Muscle layer of colon (tissue), 2 donors: ENCODE measurements at regions not wholly inside any gene's neighbourhood (a gene's known extent, or its start where the extent isn't known, plus 50 kb on each side); places are given as distances from the start of the nearest gene placed in this dataset.

ENCODE experiments used
- H3K27ac ChIP-seq: one replicate; pipeline ENCODE4 v1.7.0; 2013; ENCODE audit warnings: low read depth, mild to moderate bottlenecking, low read length, moderate library complexity
- H3K27me3 ChIP-seq, 2 donors: one replicate each; pipeline ENCODE4 v1.7.0; 2013; ENCODE audit warnings: low read length in 2 of 2, mild to moderate bottlenecking in 2 of 2; ENCODE audit not compliant: insufficient read depth in 2 of 2, control insufficient read depth in 1 of 2
- H3K36me3 ChIP-seq: one replicate; pipeline ENCODE4 v1.7.0; 2013; ENCODE audit warnings: mild to moderate bottlenecking, low read length; ENCODE audit not compliant: insufficient read depth
- H3K4me1 ChIP-seq: one replicate; pipeline ENCODE4 v1.7.0; 2013; ENCODE audit warnings: mild to moderate bottlenecking, low read length; ENCODE audit not compliant: insufficient read depth
- H3K4me3 ChIP-seq, 2 donors: one replicate each; pipeline ENCODE4 v1.7.0; 2013; ENCODE audit warnings: low read length in 2 of 2, low read depth in 1 of 2, mild to moderate bottlenecking in 1 of 2, moderate library complexity in 1 of 2
- H3K9ac ChIP-seq: one replicate; pipeline ENCODE4 v1.7.0; 2013; ENCODE audit warnings: low read length
- H3K9me3 ChIP-seq: one replicate; pipeline ENCODE4 v1.7.0; 2013; ENCODE audit warnings: mild to moderate bottlenecking, low read length
- donor health status: abdominal sarcoma.
- donor health status: Adenocarcinoma of cecum.

- H3K27ac ChIP-seq, result no peak overlapping the region
- H3K36me3 ChIP-seq, result no peaks in the 10 kb centered on the region
- H3K4me1 ChIP-seq, result no peaks in the 10 kb centered on the region
- no peak overlapping the region for H3K9ac ChIP-seq
- H3K9me3 ChIP-seq, result no peaks in the 10 kb centered on the region
- H3K27me3 ChIP-seq, result no peaks in the 10 kb centered on the region
- H3K4me3 ChIP-seq, result no peak overlapping the region
These were observed 636.7 kb upstream of the KIF2B start for GRCh38 chr17:53186001-53186400.

GRCh38 chr17:53176629-53177028 is 646.1 kb upstream of the KIF2B start:
- H3K36me3 ChIP-seq, result no peaks in the 10 kb centered on the region
- peaks cover 4% of the 10 kb centered on the region for H3K9me3 ChIP-seq
- H3K27me3 ChIP-seq, result no peaks in the 10 kb centered on the region
- H3K27ac ChIP-seq, result no peak overlapping the region
- no peak overlapping the region for H3K4me3 ChIP-seq
- H3K9ac ChIP-seq, result no peak overlapping the region
- H3K4me1 ChIP-seq, result no peaks in the 10 kb centered on the region

DNA sequence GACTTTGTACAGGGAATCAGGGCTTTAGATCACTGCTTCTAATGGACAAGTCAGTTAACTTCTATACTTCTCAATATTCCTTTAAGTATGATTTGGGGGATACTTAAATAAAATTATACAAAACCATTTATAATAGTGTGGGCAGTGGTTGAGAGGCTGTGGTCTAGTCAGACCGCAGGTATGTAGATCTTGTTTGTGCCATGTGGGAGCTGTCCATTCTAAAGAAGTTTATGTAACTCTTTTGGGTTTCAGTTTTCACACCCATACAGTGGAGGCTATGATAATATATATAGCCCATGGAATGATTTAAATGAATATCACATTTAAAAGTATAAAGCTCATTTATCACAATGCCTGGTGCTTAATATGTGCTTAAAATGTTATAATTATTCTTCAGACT is 654.3 kb upstream of the KIF2B start:
- Histone ChIP-seq H3K27ac (no peak overlapping the region), H3K9ac (no peak overlapping the region), H3K4me1 (no peaks in the 10 kb centered on the region), H3K9me3 (no peaks in the 10 kb centered on the region), H3K36me3 (no peaks in the 10 kb centered on the region), H3K27me3 (no peaks in the 10 kb centered on the region), H3K4me3 (no peak overlapping the region)

DNA sequence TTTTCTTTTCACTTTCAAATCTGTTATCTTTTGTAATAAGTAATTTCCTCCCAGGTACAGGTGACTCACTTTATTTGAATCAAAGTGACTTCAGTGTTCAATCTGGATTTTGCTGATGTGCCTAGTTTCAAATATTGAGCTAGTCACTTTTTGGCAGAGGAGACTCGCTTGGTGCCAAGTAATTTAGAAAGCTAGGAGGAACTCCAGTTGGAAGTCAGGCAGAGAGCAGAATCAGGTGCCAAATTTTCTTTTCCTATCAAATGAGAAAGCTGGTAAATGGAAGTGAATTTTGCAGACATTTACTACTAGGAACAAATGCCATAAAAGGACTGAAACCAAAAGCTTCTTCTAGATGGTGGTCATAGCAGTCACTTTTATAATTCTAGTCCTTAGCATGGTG is 656.0 kb upstream of the KIF2B start:
- Histone ChIP-seq H3K9ac (no peak overlapping the region), H3K27me3 (no peaks in the 10 kb centered on the region), H3K4me3 (no peak overlapping the region), H3K4me1 (no peaks in the 10 kb centered on the region), H3K36me3 (no peaks in the 10 kb centered on the region), H3K27ac (no peak overlapping the region), H3K9me3 (no peaks in the 10 kb centered on the region)

DNA sequence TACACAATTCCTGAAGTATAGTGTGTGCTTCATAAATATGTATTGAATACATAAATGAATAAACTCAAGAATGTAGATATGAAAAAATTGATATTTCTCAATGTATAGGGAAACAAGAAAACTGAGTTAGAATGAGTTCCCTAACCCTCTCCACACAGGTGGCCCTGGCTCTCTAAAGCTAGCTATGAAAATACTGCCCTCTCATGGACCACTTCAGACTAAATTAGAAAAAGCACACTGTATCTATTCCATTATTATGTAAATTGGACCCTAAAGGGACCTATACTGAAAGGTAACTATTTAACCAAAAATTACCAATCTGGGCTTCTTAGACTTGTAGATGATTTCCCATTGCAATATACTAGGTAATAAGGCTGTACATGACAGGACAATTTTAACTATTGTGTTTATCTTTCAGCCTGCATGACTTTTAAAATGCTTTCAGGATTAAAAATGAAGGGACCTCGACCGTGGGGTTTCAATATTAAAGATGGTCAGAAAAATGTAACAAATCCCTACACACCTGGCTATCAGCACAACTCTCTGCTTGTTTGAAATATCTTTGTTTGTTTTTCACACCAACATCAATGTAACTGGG is 672.5 kb upstream of the KIF2B start:
- no peaks in the 10 kb centered on the region for H3K4me1 ChIP-seq
- H3K9ac ChIP-seq, result no peak overlapping the region
- H3K9me3 ChIP-seq, result no peaks in the 10 kb centered on the region
- no peaks in the 10 kb centered on the region for H3K27me3 ChIP-seq
- no peak overlapping the region for H3K4me3 ChIP-seq
- H3K27ac ChIP-seq, result no peak overlapping the region
- no peaks in the 10 kb centered on the region for H3K36me3 ChIP-seq

GRCh38 chr17:53149316-53149715 is 673.4 kb upstream of the KIF2B start:
- no peaks in the 10 kb centered on the region for H3K27me3 ChIP-seq
- H3K27ac ChIP-seq, result no peak overlapping the region
- H3K9ac ChIP-seq, result no peak overlapping the region
- H3K4me3 ChIP-seq, result no peak overlapping the region
- no peaks in the 10 kb centered on the region for H3K36me3 ChIP-seq
- no peaks in the 10 kb centered on the region for H3K4me1 ChIP-seq
- H3K9me3 ChIP-seq, result no peaks in the 10 kb centered on the region

GRCh38 chr17:53148058-53148457 is 674.7 kb upstream of the KIF2B start:
- Histone ChIP-seq H3K9ac (no peak overlapping the region), H3K27me3 (no peaks in the 10 kb centered on the region), H3K4me3 (no peak overlapping the region), H3K4me1 (no peaks in the 10 kb centered on the region), H3K27ac (no peak overlapping the region), H3K36me3 (no peaks in the 10 kb centered on the region), H3K9me3 (no peaks in the 10 kb centered on the region)

- H3K27me3 ChIP-seq, result no peaks in the 10 kb centered on the region
- H3K27ac ChIP-seq, result no peak overlapping the region
- no peak overlapping the region for H3K4me3 ChIP-seq
- no peaks in the 10 kb centered on the region for H3K36me3 ChIP-seq
- H3K4me1 ChIP-seq, result no peaks in the 10 kb centered on the region
- H3K9me3 ChIP-seq, result no peaks in the 10 kb centered on the region
- H3K9ac ChIP-seq, result no peak overlapping the region
These were observed 679.8 kb upstream of the KIF2B start for GRCh38 chr17:53142890-53143289.

GRCh38 chr17:53141731-53142130 is 681.0 kb upstream of the KIF2B start:
- H3K9ac ChIP-seq, result no peak overlapping the region
- H3K4me3 ChIP-seq, result no peak overlapping the region

GRCh38 chr17:53141280-53141679 is 681.4 kb upstream of the KIF2B start:
- no peaks in the 10 kb centered on the region for H3K4me1 ChIP-seq
- no peaks in the 10 kb centered on the region for H3K9me3 ChIP-seq
- no peak overlapping the region for H3K9ac ChIP-seq
- no peak overlapping the region for H3K27ac ChIP-seq
- no peak overlapping the region for H3K4me3 ChIP-seq
- no peaks in the 10 kb centered on the region for H3K27me3 ChIP-seq
- no peaks in the 10 kb centered on the region for H3K36me3 ChIP-seq

More at GRCh38 chr17:53141731-53142130, 681.0 kb upstream of the KIF2B start:
- no peaks in the 10 kb centered on the region for H3K27me3 ChIP-seq
- no peaks in the 10 kb centered on the region for H3K36me3 ChIP-seq
- no peak overlapping the region for H3K27ac ChIP-seq
- H3K9me3 ChIP-seq, result no peaks in the 10 kb centered on the region
- no peaks in the 10 kb centered on the region for H3K4me1 ChIP-seq

DNA sequence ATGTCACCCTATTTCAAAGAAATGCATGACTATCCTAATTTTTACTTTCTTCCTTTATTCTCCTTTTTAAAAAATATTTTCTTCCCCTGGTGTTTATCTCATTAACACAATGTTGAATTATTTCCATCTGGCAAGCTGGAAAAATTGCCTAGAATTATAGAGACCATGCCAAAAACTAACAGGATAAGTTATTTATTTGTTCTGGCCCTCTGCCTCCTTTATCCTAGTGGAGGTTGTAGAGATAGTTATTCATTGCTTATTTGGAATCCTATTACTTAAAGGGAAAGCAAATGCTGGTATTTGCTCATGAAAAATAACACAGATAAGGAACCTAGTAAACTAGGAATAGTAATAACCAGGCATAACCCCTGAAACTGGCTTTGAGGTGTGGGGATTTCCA is 684.9 kb upstream of the KIF2B start:
- Histone ChIP-seq H3K27me3 (no peaks in the 10 kb centered on the region), H3K4me1 (no peaks in the 10 kb centered on the region), H3K4me3 (no peak overlapping the region), H3K9ac (no peak overlapping the region), H3K36me3 (no peaks in the 10 kb centered on the region), H3K9me3 (no peaks in the 10 kb centered on the region), H3K27ac (no peak overlapping the region)

- no peaks in the 10 kb centered on the region for H3K36me3 ChIP-seq
- no peaks in the 10 kb centered on the region for H3K9me3 ChIP-seq
- H3K27ac ChIP-seq, result no peak overlapping the region
- no peak overlapping the region for H3K4me3 ChIP-seq
- H3K9ac ChIP-seq, result no peak overlapping the region
- no peaks in the 10 kb centered on the region for H3K27me3 ChIP-seq
- no peaks in the 10 kb centered on the region for H3K4me1 ChIP-seq
These were observed 686.8 kb upstream of the KIF2B start for GRCh38 chr17:53135969-53136368.
